Upper lobe of left lung (tissue), 4 donors: ENCODE measurements at regions not wholly inside any gene's neighbourhood (a gene's known extent, or its start where the extent isn't known, plus 50 kb on each side); places are given as distances from the start of the nearest gene placed in this dataset.

ENCODE experiments used
- EP300 ChIP-seq, 4 donors: sonication (generic); formaldehyde crosslinking; IDR thresholded peaks; one replicate each; pipeline ENCODE4 v1.5.1; 2017; ENCODE audit warnings: antibody characterized with exemption in 4 of 4, control low read depth in 2 of 4
- POLR2A ChIP-seq, 4 donors: fragments of 450-650 bp; IDR thresholded peaks; one replicate each; pipeline ENCODE4 v1.5.1; 2016 to 2017; ENCODE audit warnings: antibody characterized with exemption in 4 of 4, mild to moderate bottlenecking in 2 of 4
- TF ChIP-seq, protein P1 (sequence below), 6 experiments: fragments of 450-650 bp in 4 of 6; fragments of 200-600 bp in 2 of 6; sonication (generic) in 2 of 6; IDR thresholded peaks; one replicate each; pipeline ENCODE4 v1.5.1; 2016 to 2019; ENCODE audit warnings: antibody characterized with exemption in 6 of 6

DNA sequence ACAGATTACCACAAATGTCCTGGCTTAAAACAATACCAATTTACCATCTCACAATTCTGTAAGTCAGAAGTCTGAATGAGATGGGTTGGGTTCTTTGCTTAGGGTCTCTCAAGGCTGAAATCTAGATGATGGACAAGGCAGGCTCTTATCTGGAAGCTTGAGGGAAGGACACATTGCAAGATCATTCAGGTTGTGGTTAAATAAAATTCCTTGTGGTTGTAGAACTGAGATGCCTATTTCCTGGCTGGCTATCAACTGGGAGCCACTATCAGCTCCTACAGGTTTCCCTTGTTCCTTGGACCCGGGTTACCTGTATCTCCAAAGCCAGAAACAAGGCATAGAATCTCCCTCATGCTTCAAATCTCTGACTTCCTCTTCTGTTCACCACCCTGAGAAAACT, 148.4 kb downstream of the MDFIC start:
- TF ChIP-seq POLR2A (IDR thresholded peaks at IDR 0.05) = no peak
- TF ChIP-seq, protein P1, sequence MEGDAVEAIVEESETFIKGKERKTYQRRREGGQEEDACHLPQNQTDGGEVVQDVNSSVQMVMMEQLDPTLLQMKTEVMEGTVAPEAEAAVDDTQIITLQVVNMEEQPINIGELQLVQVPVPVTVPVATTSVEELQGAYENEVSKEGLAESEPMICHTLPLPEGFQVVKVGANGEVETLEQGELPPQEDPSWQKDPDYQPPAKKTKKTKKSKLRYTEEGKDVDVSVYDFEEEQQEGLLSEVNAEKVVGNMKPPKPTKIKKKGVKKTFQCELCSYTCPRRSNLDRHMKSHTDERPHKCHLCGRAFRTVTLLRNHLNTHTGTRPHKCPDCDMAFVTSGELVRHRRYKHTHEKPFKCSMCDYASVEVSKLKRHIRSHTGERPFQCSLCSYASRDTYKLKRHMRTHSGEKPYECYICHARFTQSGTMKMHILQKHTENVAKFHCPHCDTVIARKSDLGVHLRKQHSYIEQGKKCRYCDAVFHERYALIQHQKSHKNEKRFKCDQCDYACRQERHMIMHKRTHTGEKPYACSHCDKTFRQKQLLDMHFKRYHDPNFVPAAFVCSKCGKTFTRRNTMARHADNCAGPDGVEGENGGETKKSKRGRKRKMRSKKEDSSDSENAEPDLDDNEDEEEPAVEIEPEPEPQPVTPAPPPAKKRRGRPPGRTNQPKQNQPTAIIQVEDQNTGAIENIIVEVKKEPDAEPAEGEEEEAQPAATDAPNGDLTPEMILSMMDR (IDR thresholded peaks at IDR 0.05) = no peak
- TF ChIP-seq EP300 (IDR thresholded peaks at IDR 0.05) = no peak
